ENCODE measurements at regions not wholly inside any gene's neighbourhood (a gene's known extent, or its start where the extent isn't known, plus 50 kb on each side); places are given as distances from the start of the nearest gene placed in this dataset.
"Not testable (repeated sequence)": the region's sequence is repeated elsewhere in the genome, so short reads cannot be mapped to it uniquely, and the experiment has no call there.

DNA sequence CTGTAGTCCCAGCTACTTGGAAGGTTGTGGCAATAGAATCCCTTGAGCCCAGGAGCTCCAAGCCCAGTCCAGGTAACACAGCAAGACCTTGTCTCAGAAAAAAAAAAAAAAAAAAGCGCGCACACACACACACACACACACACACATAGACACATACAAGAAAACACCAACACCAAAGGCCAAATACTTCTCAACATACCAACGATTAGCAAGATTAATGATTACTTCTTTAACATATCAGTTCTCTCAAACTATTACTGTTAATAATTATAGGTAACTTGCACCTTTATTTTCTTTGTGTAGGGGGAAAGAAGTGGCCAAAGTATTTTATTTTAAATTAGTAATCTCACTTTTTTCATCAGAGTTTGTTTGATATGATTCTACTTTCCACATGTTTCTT lies 289.5 kb upstream of the ADGRL2 start:
- no peaks in the 10 kb centered on the region for H3K36me3 Mint-ChIP-seq (ENCODE audit: unreplicated experiment)
- DNase-seq (ENCODE audit: extremely low spot score, unreplicated experiment): no peak
- peaks cover 20% of the 10 kb centered on the region for H3K4me1 Mint-ChIP-seq (ENCODE audit: unreplicated experiment)

DNA sequence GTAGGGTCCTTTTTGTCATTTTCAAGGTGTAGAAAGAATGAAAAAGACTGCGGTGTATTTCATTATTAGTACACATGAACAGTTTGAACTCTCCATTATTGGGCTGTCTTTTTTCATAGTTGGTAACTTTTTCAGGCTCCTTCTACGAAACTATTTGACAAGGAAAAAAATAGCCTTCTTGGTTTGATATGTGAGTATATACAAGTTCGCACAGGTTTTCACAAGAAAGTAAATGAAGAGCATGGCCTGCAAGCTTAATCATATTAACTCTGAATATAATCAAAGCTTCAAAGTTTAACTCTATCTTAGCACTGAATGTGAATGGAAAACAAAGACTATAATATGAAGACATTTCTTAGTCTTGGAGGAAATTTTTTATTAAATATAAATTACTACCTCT lies 290.0 kb upstream of the ADGRL2 start:
- Mint-ChIP-seq H3K4me3 (ENCODE audit: unreplicated experiment) (no peak overlapping the region), H3K9me3 (ENCODE audit: unreplicated experiment) (no peaks in the 10 kb centered on the region), H3K4me1 (ENCODE audit: unreplicated experiment) (peaks cover 20% of the 10 kb centered on the region), H3K27me3 (ENCODE audit: unreplicated experiment) (no peaks in the 10 kb centered on the region), H3K27ac (ENCODE audit: unreplicated experiment) (no peak overlapping the region), H3K36me3 (ENCODE audit: unreplicated experiment) (no peaks in the 10 kb centered on the region)
- TF ChIP-seq, protein P1, sequence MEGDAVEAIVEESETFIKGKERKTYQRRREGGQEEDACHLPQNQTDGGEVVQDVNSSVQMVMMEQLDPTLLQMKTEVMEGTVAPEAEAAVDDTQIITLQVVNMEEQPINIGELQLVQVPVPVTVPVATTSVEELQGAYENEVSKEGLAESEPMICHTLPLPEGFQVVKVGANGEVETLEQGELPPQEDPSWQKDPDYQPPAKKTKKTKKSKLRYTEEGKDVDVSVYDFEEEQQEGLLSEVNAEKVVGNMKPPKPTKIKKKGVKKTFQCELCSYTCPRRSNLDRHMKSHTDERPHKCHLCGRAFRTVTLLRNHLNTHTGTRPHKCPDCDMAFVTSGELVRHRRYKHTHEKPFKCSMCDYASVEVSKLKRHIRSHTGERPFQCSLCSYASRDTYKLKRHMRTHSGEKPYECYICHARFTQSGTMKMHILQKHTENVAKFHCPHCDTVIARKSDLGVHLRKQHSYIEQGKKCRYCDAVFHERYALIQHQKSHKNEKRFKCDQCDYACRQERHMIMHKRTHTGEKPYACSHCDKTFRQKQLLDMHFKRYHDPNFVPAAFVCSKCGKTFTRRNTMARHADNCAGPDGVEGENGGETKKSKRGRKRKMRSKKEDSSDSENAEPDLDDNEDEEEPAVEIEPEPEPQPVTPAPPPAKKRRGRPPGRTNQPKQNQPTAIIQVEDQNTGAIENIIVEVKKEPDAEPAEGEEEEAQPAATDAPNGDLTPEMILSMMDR (IDR thresholded peaks at IDR 0.05): no peak
- DNase-seq (ENCODE audit: extremely low spot score, unreplicated experiment): no peak

More for the DNA sequence above, 289.5 kb upstream of the ADGRL2 start:
- Mint-ChIP-seq H3K4me3 (ENCODE audit: unreplicated experiment) (no peak overlapping the region), H3K27me3 (ENCODE audit: unreplicated experiment) (no peaks in the 10 kb centered on the region), H3K9me3 (ENCODE audit: unreplicated experiment) (no peaks in the 10 kb centered on the region), H3K27ac (ENCODE audit: unreplicated experiment) (no peak overlapping the region)
- TF ChIP-seq, protein P1 (IDR thresholded peaks at IDR 0.05): no peak

DNA sequence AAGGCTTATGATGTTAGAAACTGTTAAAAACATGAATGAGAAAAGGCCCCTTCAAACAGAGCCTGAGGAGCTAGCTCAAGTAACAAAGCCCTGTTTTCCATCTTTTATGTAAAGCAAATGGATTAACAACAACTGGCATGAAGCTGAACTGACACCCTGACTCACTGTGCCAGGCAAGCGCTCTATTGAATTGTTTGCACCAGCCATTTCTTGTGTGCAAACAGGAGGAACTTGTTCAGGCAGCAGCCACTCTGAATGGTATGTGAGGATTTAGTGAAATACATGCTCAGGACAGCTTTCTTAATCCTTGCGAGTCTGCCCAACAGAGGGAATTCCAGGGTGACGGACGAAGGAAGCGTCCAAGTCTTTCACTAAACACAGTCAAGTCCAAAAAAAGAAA lies 291.1 kb upstream of the ADGRL2 start:
- Mint-ChIP-seq H3K36me3 (ENCODE audit: unreplicated experiment) (no peaks in the 10 kb centered on the region), H3K9me3 (ENCODE audit: unreplicated experiment) (no peaks in the 10 kb centered on the region), H3K4me1 (ENCODE audit: unreplicated experiment) (peaks cover 20% of the 10 kb centered on the region), H3K27me3 (ENCODE audit: unreplicated experiment) (no peaks in the 10 kb centered on the region), H3K27ac (ENCODE audit: unreplicated experiment) (no peak overlapping the region), H3K4me3 (ENCODE audit: unreplicated experiment) (no peak overlapping the region)
- no peak for DNase-seq (ENCODE audit: extremely low spot score, unreplicated experiment)
- TF ChIP-seq, protein P1 (IDR thresholded peaks at IDR 0.05): no peak

DNA sequence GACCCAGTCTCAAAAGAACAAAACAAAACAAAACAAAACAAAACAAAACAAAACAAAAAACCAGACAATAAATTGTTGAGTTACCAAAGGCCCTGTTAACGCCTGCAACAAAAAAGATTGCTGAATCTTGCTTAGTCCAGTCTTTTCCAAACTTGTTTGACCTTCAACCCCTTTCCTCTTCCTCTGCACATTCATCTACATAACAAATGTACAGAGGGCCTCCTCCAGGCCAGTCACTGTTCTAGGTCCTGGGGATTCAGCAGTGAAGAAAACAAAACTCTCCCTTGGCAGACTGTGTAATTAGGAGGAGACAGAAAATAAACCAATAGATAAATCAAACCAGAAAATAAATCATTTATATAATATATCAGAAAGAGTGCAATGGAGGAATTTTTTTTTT lies 294.0 kb upstream of the ADGRL2 start:
- H3K36me3 Mint-ChIP-seq (ENCODE audit: unreplicated experiment): no peaks in the 10 kb centered on the region
- H3K27me3 Mint-ChIP-seq (ENCODE audit: unreplicated experiment): no peaks in the 10 kb centered on the region
- no peak overlapping the region for H3K4me3 Mint-ChIP-seq (ENCODE audit: unreplicated experiment)
- no peaks in the 10 kb centered on the region for H3K9me3 Mint-ChIP-seq (ENCODE audit: unreplicated experiment)
- TF ChIP-seq, protein P1 (IDR thresholded peaks at IDR 0.05): no peak
- H3K27ac Mint-ChIP-seq (ENCODE audit: unreplicated experiment): no peak overlapping the region
- H3K4me1 Mint-ChIP-seq (ENCODE audit: unreplicated experiment): peaks cover 2% of the 10 kb centered on the region
- DNase-seq (ENCODE audit: extremely low spot score, unreplicated experiment): no peak

DNA sequence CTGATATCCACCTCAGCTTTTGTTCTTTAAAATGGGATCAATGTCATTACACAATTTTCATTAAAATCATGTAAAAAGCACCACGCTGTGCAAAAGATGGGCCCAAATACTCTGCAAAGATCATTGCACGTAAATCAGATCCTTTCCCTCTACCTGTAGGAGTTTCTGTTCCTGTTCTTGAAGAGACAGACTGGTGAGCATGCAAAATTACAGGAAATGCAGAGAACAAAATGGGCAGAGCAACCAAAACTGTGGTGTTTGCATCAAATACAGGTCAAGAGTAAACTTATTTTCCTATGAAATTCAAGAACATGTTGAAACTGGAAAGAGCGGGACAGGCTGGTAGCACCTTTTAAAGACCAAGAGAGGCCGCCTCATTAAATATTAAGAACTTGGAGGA lies 294.9 kb upstream of the ADGRL2 start:
- TF ChIP-seq, protein P1 (IDR thresholded peaks at IDR 0.05): no peak
- no peaks in the 10 kb centered on the region for H3K4me1 Mint-ChIP-seq (ENCODE audit: unreplicated experiment)
- H3K9me3 Mint-ChIP-seq (ENCODE audit: unreplicated experiment): no peaks in the 10 kb centered on the region
- H3K4me3 Mint-ChIP-seq (ENCODE audit: unreplicated experiment): no peak overlapping the region
- no peak overlapping the region for H3K27ac Mint-ChIP-seq (ENCODE audit: unreplicated experiment)
- H3K36me3 Mint-ChIP-seq (ENCODE audit: unreplicated experiment): no peaks in the 10 kb centered on the region
- DNase-seq (ENCODE audit: extremely low spot score, unreplicated experiment): no peak
- no peaks in the 10 kb centered on the region for H3K27me3 Mint-ChIP-seq (ENCODE audit: unreplicated experiment)

DNA sequence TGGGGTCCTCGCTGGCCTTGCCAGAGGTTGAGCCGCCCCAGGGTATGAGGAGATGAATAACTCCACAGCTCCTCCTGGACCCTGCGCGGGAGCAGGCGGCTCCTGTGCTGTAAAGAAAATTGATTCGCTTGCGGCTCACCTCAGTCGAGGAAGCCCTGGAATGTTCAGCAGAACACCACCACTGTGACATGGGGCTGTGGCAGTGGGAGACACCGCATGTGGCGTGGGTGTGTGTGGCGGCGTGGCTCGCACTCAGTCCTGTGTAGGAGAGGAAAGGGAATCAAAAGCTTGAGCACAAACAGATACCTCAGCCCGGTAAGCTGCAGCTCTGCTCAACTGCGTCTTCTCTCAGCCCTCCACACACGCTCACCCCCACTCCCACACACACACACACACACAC lies 295.9 kb upstream of the ADGRL2 start:
- not testable (repeated sequence) for H3K4me3 Mint-ChIP-seq (ENCODE audit: unreplicated experiment); H3K9me3 Mint-ChIP-seq (ENCODE audit: unreplicated experiment); H3K36me3 Mint-ChIP-seq (ENCODE audit: unreplicated experiment); H3K4me1 Mint-ChIP-seq (ENCODE audit: unreplicated experiment); H3K27ac Mint-ChIP-seq (ENCODE audit: unreplicated experiment); DNase-seq (ENCODE audit: extremely low spot score, unreplicated experiment); H3K27me3 Mint-ChIP-seq (ENCODE audit: unreplicated experiment)

DNA sequence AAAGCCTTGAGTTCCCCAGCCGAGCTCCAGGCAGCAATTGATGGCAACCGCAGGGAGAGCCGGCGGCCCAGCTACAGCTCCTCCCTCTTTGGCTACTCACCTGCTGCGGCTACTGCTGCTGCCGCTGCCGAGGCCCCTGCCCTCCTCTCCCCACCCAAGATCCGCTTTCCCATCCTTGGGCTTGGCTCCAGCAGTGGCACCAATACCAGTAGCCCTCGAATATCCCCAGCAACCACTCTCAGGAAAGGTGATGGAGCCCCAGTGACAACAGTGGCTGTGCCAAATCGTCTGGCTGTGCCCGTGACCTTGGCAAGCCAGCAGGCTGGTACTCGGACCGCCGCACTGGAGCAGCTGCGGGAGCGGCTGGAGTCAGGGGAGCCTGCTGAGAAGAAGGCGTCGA lies 298.0 kb upstream of the ADGRL2 start:
- H3K4me1 Mint-ChIP-seq (ENCODE audit: unreplicated experiment); H3K27ac Mint-ChIP-seq (ENCODE audit: unreplicated experiment); H3K4me3 Mint-ChIP-seq (ENCODE audit: unreplicated experiment); H3K27me3 Mint-ChIP-seq (ENCODE audit: unreplicated experiment); H3K9me3 Mint-ChIP-seq (ENCODE audit: unreplicated experiment); H3K36me3 Mint-ChIP-seq (ENCODE audit: unreplicated experiment); DNase-seq (ENCODE audit: extremely low spot score, unreplicated experiment): not testable (repeated sequence)

DNA sequence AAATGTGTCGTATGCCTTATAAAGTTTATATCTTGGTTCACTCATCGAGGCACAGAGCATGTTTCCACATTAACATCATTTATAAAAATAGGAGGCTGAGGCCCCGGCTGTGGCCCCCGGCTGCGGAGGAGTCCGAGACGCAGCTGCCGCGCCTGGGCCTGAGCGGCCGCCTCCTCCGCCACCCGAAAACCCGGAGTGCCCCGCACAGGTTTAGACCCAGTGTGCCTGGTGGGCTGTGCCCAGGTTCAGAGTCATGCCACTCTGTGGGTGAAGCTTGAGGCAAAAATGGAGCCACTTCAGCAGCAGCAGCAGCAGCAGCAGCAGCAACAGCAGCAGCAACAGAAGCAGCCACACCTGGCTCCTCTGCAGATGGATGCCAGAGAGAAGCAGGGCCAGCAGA lies 299.2 kb upstream of the ADGRL2 start:
- H3K4me1 Mint-ChIP-seq (ENCODE audit: unreplicated experiment); H3K27ac Mint-ChIP-seq (ENCODE audit: unreplicated experiment); H3K36me3 Mint-ChIP-seq (ENCODE audit: unreplicated experiment); H3K9me3 Mint-ChIP-seq (ENCODE audit: unreplicated experiment); DNase-seq (ENCODE audit: extremely low spot score, unreplicated experiment); H3K27me3 Mint-ChIP-seq (ENCODE audit: unreplicated experiment); H3K4me3 Mint-ChIP-seq (ENCODE audit: unreplicated experiment): not testable (repeated sequence)
